HG03064 (cell line): ENCODE measurements at regions not wholly inside any gene's neighbourhood (a gene's known extent, or its start where the extent isn't known, plus 50 kb on each side); places are given as distances from the start of the nearest gene placed in this dataset.

Experiments used
- ATAC-seq: cut with Tn5 transposase; IDR thresholded peaks from one replicate; pipeline ENCODE4 v1.9.1; 2021; ENCODE audit warnings: low read depth; ENCODE audit not compliant: unreplicated experiment

GRCh38 chr18:31246460-31246859 is 71.5 kb upstream of the DSG1 start:
- no peak for ATAC-seq

DNA sequence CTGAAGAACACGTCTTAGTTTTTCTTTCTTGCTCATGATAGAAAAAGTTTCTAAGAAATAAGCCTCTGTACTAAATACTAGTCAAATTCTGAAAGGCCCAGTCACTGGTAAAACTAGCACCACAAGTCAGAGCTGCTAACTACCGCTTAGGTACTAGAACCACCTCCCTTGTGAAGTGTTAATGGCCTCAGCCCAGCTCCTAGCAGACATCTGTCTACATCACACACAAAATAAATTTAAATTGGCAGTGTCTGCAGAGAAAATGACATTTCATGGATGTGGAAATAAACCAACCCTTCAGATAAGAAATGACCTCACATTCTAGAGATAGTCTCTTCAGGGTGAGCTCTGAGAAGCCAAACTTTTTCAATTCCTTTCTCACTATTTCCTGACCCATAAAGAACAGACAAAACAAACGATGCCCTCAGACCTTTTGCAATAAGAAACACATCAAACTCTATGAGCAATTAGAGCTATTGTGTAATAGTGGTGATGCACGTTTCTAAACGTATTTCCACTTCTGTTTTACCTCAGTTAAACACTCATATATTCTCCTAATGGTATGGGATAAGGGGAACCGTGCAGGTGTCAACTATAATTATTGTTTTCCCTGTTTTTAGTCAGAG is 70.3 kb upstream of the DSG1 start:
- ATAC-seq = no peak

GRCh38 chr18:31248783-31249521 is 69.0 kb upstream of the DSG1 start:
- ATAC-seq = no peak

- ATAC-seq = no peak
Measured at GRCh38 chr18:31250902-31251301, 67.1 kb upstream of the DSG1 start.

GRCh38 chr18:31252522-31252921 is 65.4 kb upstream of the DSG1 start:
- ATAC-seq = no peak

DNA sequence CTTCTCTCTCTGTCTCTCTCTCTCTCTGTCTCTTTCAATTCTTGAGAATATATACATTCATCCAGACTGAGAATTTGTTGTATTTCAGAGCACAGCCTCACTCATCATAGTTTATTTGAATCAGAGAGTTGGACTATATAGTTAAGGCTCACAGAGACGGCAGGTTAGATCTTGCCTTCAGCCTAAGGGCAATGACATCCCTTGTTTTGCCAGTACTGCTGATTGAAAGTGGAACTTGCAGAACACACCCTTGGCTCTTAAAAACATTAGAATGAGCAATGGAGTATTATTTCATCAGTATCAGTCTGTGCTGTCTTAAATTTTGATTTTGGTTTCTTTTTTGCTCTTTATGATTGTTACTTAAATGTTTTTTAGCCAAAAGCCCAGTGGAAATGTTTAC is 62.0 kb upstream of the DSG1 start:
- no peak for ATAC-seq

DNA sequence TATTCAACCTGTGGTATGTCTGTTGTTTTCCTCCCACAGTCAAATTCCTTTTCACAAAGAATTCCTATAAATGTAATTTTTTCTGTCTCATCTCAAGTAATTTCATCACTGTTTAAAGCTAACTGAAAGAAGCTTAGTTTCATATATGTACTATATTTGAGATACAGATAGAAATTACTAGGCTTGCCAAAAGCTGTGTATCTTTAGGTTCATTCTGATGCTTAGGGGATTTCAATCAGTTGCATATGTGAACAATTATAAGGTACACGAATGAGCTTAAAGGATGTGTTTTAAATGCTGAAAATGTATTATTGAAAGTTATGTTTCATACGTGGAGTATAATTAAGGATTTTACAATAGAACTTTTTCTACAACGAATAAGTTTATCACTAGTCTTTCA is 59.2 kb upstream of the DSG1 start:
- no peak for ATAC-seq

- no peak for ATAC-seq
Measured at GRCh38 chr18:31261792-31262582, 56.0 kb upstream of the DSG1 start.

DNA sequence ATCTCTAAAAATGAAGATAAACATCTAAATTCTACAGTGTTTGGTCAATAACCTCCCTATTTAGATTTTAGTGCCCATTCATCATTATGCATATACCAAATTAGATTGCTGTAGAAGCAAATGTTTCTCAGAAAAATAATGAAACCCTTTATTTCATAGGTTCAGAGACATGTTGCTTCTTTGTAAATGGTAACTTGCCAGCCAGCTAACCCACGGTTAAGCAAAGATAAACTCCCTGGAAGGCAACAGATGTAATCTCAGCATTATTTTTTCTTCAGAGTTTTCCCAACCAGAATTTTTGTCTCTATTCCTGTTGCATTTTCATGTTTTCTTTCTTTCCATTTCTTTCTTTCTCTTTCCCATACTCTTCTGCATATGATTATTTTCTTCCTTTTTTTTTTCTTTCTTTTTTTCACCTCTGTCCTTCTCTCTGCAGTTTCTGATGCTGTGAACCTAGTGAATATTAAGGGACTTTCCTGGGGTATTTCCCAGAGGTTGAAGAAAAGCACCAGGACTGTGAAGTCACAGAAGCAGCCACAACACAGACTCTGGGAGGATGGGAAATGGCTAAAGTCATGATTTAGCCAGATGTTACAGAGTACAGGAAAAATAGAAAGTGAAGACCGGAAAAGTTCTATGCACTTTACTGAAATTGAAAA is 50.0 kb upstream of the DSG1 start:
- ATAC-seq = no peak
